WTC11 (cell line): ENCODE measurements at regions not wholly inside any gene's neighbourhood (a gene's known extent, or its start where the extent isn't known, plus 50 kb on each side); places are given as distances from the start of the nearest gene placed in this dataset.
"Not testable (repeated sequence)": the region's sequence is repeated elsewhere in the genome, so short reads cannot be mapped to it uniquely, and the experiment has no call there.

Experiments used
- ATAC-seq: fragments of 200-7000 bp; cut with Tn5 transposase; 2 replicates; pipeline ENCODE4 v1.10.0; 2021; ENCODE audit warnings: mild to moderate bottlenecking, moderate library complexity
- CTCF ChIA-PET: fragments of 300-600 bp; sonication (Branson Sonifier 250); formaldehyde crosslinking; loops from one replicate; lab custom pipeline; 2021; ENCODE audit warnings: antibody characterized with exemption; lab: Charles Lee
- POLR2A ChIA-PET: fragments of 350-600 bp; sonication (Branson Sonifier 250); formaldehyde crosslinking; loops from one replicate; lab custom pipeline; 2021; ENCODE audit warnings: antibody characterized with exemption; lab: Charles Lee
- DNase-seq: peaks from one replicate; pipeline ENCODE4 v3.0.0; 2021; ENCODE audit warnings: low spot score
- H3K27ac Mint-ChIP-seq: 2 replicates; pipeline ENCODE4 v1.8.0; 2021; ENCODE audit warnings: mixed read lengths
- H3K27me3 Mint-ChIP-seq: 2 replicates; pipeline ENCODE4 v1.8.0; 2021; ENCODE audit warnings: low read depth, mild to moderate bottlenecking, moderate library complexity, mixed read lengths
- H3K36me3 Mint-ChIP-seq: 2 replicates; pipeline ENCODE4 v1.8.0; 2021; ENCODE audit warnings: mixed read lengths
- H3K4me1 Mint-ChIP-seq: 2 replicates; pipeline ENCODE4 v1.8.0; 2022; ENCODE audit warnings: mixed read lengths
- H3K4me3 Mint-ChIP-seq: 2 replicates; pipeline ENCODE4 v1.8.0; 2021; ENCODE audit warnings: mild to moderate bottlenecking, moderate library complexity, mixed read lengths
- H3K9me3 Mint-ChIP-seq: 2 replicates; pipeline ENCODE4 v1.8.0; 2021; ENCODE audit warnings: mixed read lengths
- ATF2 ChIP-seq: sonication (generic); formaldehyde crosslinking; IDR thresholded peaks from 2 replicates; pipeline ENCODE4 v1.8.1; 2022; ENCODE audit warnings: low read depth, missing genetic modification reagents, borderline replicate concordance
- CBFB ChIP-seq: sonication (generic); formaldehyde crosslinking; IDR thresholded peaks from 2 replicates; pipeline ENCODE4 v1.8.1; 2022; ENCODE audit warnings: mild to moderate bottlenecking, low read depth, missing genetic modification reagents
- ELF4 ChIP-seq: sonication (generic); formaldehyde crosslinking; IDR thresholded peaks from 2 replicates; pipeline ENCODE4 v1.8.1; 2022; ENCODE audit warnings: low read depth, mild to moderate bottlenecking, moderate library complexity, missing genetic modification reagents
- ESRRA ChIP-seq: sonication (generic); formaldehyde crosslinking; IDR thresholded peaks from 2 replicates; pipeline ENCODE4 v1.8.1; 2022; ENCODE audit warnings: mild to moderate bottlenecking, missing genetic modification reagents, borderline replicate concordance
- FOXJ3 ChIP-seq: sonication (generic); formaldehyde crosslinking; IDR thresholded peaks from 2 replicates; pipeline ENCODE4 v1.9.0; 2021; ENCODE audit warnings: missing genetic modification reagents, mild to moderate bottlenecking, borderline replicate concordance
- FOXK1 ChIP-seq: sonication (generic); formaldehyde crosslinking; IDR thresholded peaks from 2 replicates; pipeline ENCODE4 v1.8.0; 2022; ENCODE audit warnings: mild to moderate bottlenecking, moderate library complexity, missing genetic modification reagents
- GABPB1 ChIP-seq: sonication (generic); formaldehyde crosslinking; IDR thresholded peaks from 2 replicates; pipeline ENCODE4 v1.8.1; 2023; ENCODE audit warnings: mild to moderate bottlenecking, missing genetic modification reagents
- NFATC4 ChIP-seq: fragments of 250-450 bp; sonication (Bioruptor Pico); IDR thresholded peaks from 2 replicates; pipeline ENCODE4 v1.9.0; 2021; ENCODE audit warnings: mild to moderate bottlenecking
- NFYB ChIP-seq: sonication (generic); formaldehyde crosslinking; conservative IDR thresholded peaks from 2 replicates; pipeline ENCODE4 v1.8.0; 2022; ENCODE audit warnings: low read depth, missing genetic modification reagents
- NR2C2 ChIP-seq: sonication (generic); formaldehyde crosslinking; IDR thresholded peaks from 2 replicates; pipeline ENCODE4 v1.8.0; 2022; ENCODE audit warnings: mild to moderate bottlenecking, missing genetic modification reagents
- PRDM15 ChIP-seq: sonication (generic); formaldehyde crosslinking; IDR thresholded peaks from 2 replicates; pipeline ENCODE4 v1.8.0; 2022; ENCODE audit warnings: missing genetic modification reagents
- SMAD3 ChIP-seq: sonication (generic); formaldehyde crosslinking; IDR thresholded peaks from 2 replicates; pipeline ENCODE4 v1.8.0; 2022; ENCODE audit warnings: missing genetic modification reagents, mild to moderate bottlenecking, borderline replicate concordance
- TP53 ChIP-seq: sonication (generic); formaldehyde crosslinking; IDR thresholded peaks from 2 replicates; pipeline ENCODE4 v1.8.1; 2023; ENCODE audit warnings: mild to moderate bottlenecking, missing genetic modification reagents
- USF1 ChIP-seq: sonication (generic); formaldehyde crosslinking; IDR thresholded peaks from 2 replicates; pipeline ENCODE4 v1.8.0; 2022; ENCODE audit warnings: mild to moderate bottlenecking, missing genetic modification reagents
- ZBTB21 ChIP-seq: sonication (generic); formaldehyde crosslinking; IDR thresholded peaks from 2 replicates; pipeline ENCODE4 v1.8.1; 2023; ENCODE audit warnings: mild to moderate bottlenecking, missing genetic modification reagents, borderline replicate concordance
- ZNF263 ChIP-seq: sonication (generic); formaldehyde crosslinking; IDR thresholded peaks from 2 replicates; pipeline ENCODE4 v1.8.1; 2022; ENCODE audit warnings: low read depth, mild to moderate bottlenecking, moderate library complexity, missing genetic modification reagents
- ZNF317 ChIP-seq: sonication (generic); formaldehyde crosslinking; IDR thresholded peaks from 2 replicates; pipeline ENCODE4 v1.8.1; 2023; ENCODE audit warnings: low read depth, mild to moderate bottlenecking, moderate library complexity, missing genetic modification reagents, borderline replicate concordance
- ZNF396 ChIP-seq: fragments of 250-450 bp; sonication (Bioruptor Pico); IDR thresholded peaks from 2 replicates; pipeline ENCODE4 v1.8.0; 2021; ENCODE audit warnings: mild to moderate bottlenecking, moderate library complexity, borderline replicate concordance
- ZNF416 ChIP-seq: fragments of 250-450 bp; sonication (Bioruptor Pico); IDR thresholded peaks from 2 replicates; pipeline ENCODE4 v1.9.0; 2021; ENCODE audit warnings: mild to moderate bottlenecking, inconsistent platforms
- ZNF425 ChIP-seq: fragments of 250-450 bp; sonication (Bioruptor Pico); conservative IDR thresholded peaks from 2 replicates; pipeline ENCODE4 v1.9.0; 2021; ENCODE audit warnings: mild to moderate bottlenecking

- CTCF ChIA-PET = no interaction called here
- Mint-ChIP-seq H3K4me1 (no peaks in the 10 kb centered on the region), H3K27me3 (peaks cover 3% of the 10 kb centered on the region), H3K27ac (no peak overlapping the region), H3K36me3 (no peaks in the 10 kb centered on the region), H3K4me3 (no peak overlapping the region), H3K9me3 (peaks cover 25% of the 10 kb centered on the region)
- TF ChIP-seq ZNF317 (CRISPR knock-in tag) = no peak
- TF ChIP-seq CBFB (CRISPR knock-in tag) = no peak
- no peak for TF ChIP-seq TP53 (CRISPR knock-in tag)
- ATAC-seq (no peak), DNase-seq (no peak)
- POLR2A ChIA-PET = no interaction called here
These were observed 280.4 kb upstream of the LUZP2 start for GRCh38 chr11:24216488-24216887.

GRCh38 chr11:24217319-24217718 is 279.5 kb upstream of the LUZP2 start:
- POLR2A ChIA-PET, H3K4me1 Mint-ChIP-seq, H3K27ac Mint-ChIP-seq, H3K4me3 Mint-ChIP-seq, H3K36me3 Mint-ChIP-seq, H3K27me3 Mint-ChIP-seq, DNase-seq, ATAC-seq: not testable (repeated sequence)
- peaks cover 26% of the 10 kb centered on the region for H3K9me3 Mint-ChIP-seq
- CTCF ChIA-PET = interaction anchor here (0.6 kb wide), 1 partner anchor 11 kb away, joined by 4 read pairs; no protein-coding TSS in a partner anchor

- H3K27me3 Mint-ChIP-seq = no peaks in the 10 kb centered on the region
- DNase-seq (no peak), ATAC-seq (no peak)
- H3K4me1 Mint-ChIP-seq = no peaks in the 10 kb centered on the region
- CTCF ChIA-PET = no interaction called here
- H3K27ac Mint-ChIP-seq = no peak overlapping the region
- H3K36me3 Mint-ChIP-seq = no peaks in the 10 kb centered on the region
- POLR2A ChIA-PET = no interaction called here
- peaks cover 15% of the 10 kb centered on the region for H3K9me3 Mint-ChIP-seq
- no peak overlapping the region for H3K4me3 Mint-ChIP-seq
- TF ChIP-seq FOXK1 (CRISPR knock-in tag) (no peak), ZNF263 (no peak), TP53 (CRISPR knock-in tag) (no peak), NR2C2 (no peak), NFATC4 (CRISPR knock-in tag) (no peak), ELF4 (CRISPR knock-in tag) (no peak), ZNF396 (CRISPR knock-in tag) (no peak), USF1 (no peak), ZNF425 (CRISPR knock-in tag) (no peak), PRDM15 (CRISPR knock-in tag) (no peak), ZBTB21 (CRISPR knock-in tag) (no peak), SMAD3 (no peak), FOXJ3 (CRISPR knock-in tag) (no peak), ATF2 (CRISPR knock-in tag) (no peak), GABPB1 (CRISPR knock-in tag) (no peak), ESRRA (CRISPR knock-in tag) (no peak), ZNF416 (CRISPR knock-in tag) (no peak), NFYB (CRISPR knock-in tag) (no peak)
- TF ChIP-seq, all 79 proteins: peak for 0
These were observed 271.4 kb upstream of the LUZP2 start for GRCh38 chr11:24225501-24225900.
